Panc1 (cell line): ENCODE measurements at regions not wholly inside any gene's neighbourhood (a gene's known extent, or its start where the extent isn't known, plus 50 kb on each side); places are given as distances from the start of the nearest gene placed in this dataset.
"Not testable (repeated sequence)": the region's sequence is repeated elsewhere in the genome, so short reads cannot be mapped to it uniquely, and the experiment has no call there.

ENCODE experiments used
- ATAC-seq: fragments of 200-7000 bp; cut with Tn5 transposase; 2 replicates; pipeline ENCODE4 v1.9.1; 2020; ENCODE audit warnings: mild to moderate bottlenecking, moderate library complexity
- BruUV-seq: library from RNA; stranded (reverse); fragments of 400-500 nt; replicated peaks from 2 replicates; lab custom pipeline; 2021; lab: Mats Ljungman, UMichigan
- CTCF ChIA-PET: fragments of 300-600 bp; sonication (Branson Sonifier 250); formaldehyde crosslinking; loops from one replicate; lab custom pipeline; 2022; ENCODE audit warnings: antibody characterized with exemption; lab: Charles Lee
- POLR2A ChIA-PET: fragments of 300-600 bp; sonication (Branson Sonifier 250); formaldehyde crosslinking; loops from one replicate; lab custom pipeline; 2022; ENCODE audit warnings: antibody characterized with exemption; lab: Charles Lee
- DNase-seq: peaks from one replicate; pipeline ENCODE4 v3.0.0-alpha.2; 2010; ENCODE audit warnings: low read depth, low spot score
- H3K27ac ChIP-seq: 2 replicates; pipeline ENCODE4 v1.5.1; 2011; ENCODE audit warnings: mild to moderate bottlenecking, low read length, inconsistent platforms
- H3K27me3 ChIP-seq: fragments of 200-500 bp; sonication (Bioruptor generic); 2 replicates; pipeline ENCODE4 v1.6.0; 2014; ENCODE audit warnings: low read length, inconsistent platforms; ENCODE audit not compliant: control insufficient read depth, insufficient read depth
- H3K36me3 ChIP-seq: fragments of 200-500 bp; sonication (Bioruptor generic); 2 replicates; pipeline ENCODE4 v1.5.1; 2014; ENCODE audit warnings: inconsistent platforms, mild to moderate bottlenecking, low read length, moderate library complexity; ENCODE audit not compliant: control insufficient read depth, insufficient read depth
- H3K4me1 ChIP-seq: 2 replicates; pipeline ENCODE4 v1.5.1; 2011; ENCODE audit warnings: inconsistent platforms, mild to moderate bottlenecking, low read length, moderate library complexity; ENCODE audit not compliant: control insufficient read depth, insufficient read depth
- H3K4me3 ChIP-seq, 2 experiments: 2 replicates each; pipeline ENCODE4 v1.5.1; 2011 to 2012; ENCODE audit warnings: low read depth in 2 of 2, low read length in 2 of 2, mild to moderate bottlenecking in 2 of 2, inconsistent platforms in 1 of 2, moderate library complexity in 1 of 2
- H3K9me3 ChIP-seq: fragments of 200-500 bp; sonication (Bioruptor generic); 2 replicates; pipeline ENCODE4 v1.5.1; 2014; ENCODE audit warnings: low read depth, mild to moderate bottlenecking, inconsistent platforms, low read length, moderate library complexity; ENCODE audit not compliant: control insufficient read depth, insufficient read depth
- POLR2AphosphoS5 ChIP-seq: IDR thresholded peaks from 2 replicates; pipeline ENCODE4 v1.6.1; 2012; ENCODE audit warnings: mild to moderate bottlenecking, low read depth, low read length, moderate library complexity
- SIN3A ChIP-seq: IDR thresholded peaks from 2 replicates; pipeline ENCODE4 v1.6.1; 2012; ENCODE audit warnings: low read depth, mild to moderate bottlenecking, low read length, moderate library complexity, borderline replicate concordance; ENCODE audit not compliant: insufficient read depth
- TCF7L2 ChIP-seq: IDR thresholded peaks from 2 replicates; pipeline ENCODE4 v1.6.1; 2011; ENCODE audit warnings: mild to moderate bottlenecking, low read depth, low read length, inconsistent platforms
- in situ Hi-C: cut with HindIII; loops from 2 replicates; pipeline ENCODE4 v1.10.0; 2016; ENCODE audit warnings: low sequenced_read_pairs, low pct_unique_long_range_greater_than_20kb
- intact Hi-C: fragments of 100-400 bp; cut with micrococcal nuclease; formaldehyde crosslinking; loops from one replicate; pipeline ENCODE4 v1.10.0; 2022; ENCODE audit not compliant: unreplicated experiment
- TF ChIP-seq, protein P1 (sequence below): fragments of 450-650 bp; IDR thresholded peaks from 2 replicates; pipeline ENCODE4 v1.5.1; 2017; ENCODE audit warnings: mild to moderate bottlenecking
- TF ChIP-seq, protein P2 (sequence below), 2 experiments: IDR thresholded peaks; 2 replicates each; pipeline ENCODE4 v1.6.1; 2011 to 2012; ENCODE audit warnings: low read depth in 2 of 2, control low read depth in 1 of 2, low read length in 1 of 2, mild to moderate bottlenecking in 1 of 2, moderate library complexity in 1 of 2; ENCODE audit not compliant: insufficient read depth in 1 of 2

DNA sequence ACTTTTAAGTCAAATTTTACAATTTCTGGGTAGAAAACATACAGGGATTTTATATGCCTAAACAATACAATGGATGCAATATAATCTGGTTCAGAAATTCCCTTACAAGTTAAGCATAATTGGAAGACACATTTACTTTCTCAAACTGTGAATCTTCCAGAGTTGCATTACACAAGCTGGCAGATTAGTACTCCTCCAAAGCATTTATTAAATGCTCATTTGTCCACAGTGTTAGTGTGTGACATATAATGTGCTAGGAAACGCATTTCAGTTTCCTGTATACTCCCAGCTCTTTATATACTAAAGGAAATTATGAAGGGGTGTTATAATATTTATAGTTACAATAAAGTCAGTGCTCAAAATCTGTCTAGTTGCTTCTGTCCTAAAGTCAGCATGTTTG lies 239.0 kb upstream of the FIGN start:
- intact Hi-C loops, result no loop called here
- DNase-seq, result no peak

DNA sequence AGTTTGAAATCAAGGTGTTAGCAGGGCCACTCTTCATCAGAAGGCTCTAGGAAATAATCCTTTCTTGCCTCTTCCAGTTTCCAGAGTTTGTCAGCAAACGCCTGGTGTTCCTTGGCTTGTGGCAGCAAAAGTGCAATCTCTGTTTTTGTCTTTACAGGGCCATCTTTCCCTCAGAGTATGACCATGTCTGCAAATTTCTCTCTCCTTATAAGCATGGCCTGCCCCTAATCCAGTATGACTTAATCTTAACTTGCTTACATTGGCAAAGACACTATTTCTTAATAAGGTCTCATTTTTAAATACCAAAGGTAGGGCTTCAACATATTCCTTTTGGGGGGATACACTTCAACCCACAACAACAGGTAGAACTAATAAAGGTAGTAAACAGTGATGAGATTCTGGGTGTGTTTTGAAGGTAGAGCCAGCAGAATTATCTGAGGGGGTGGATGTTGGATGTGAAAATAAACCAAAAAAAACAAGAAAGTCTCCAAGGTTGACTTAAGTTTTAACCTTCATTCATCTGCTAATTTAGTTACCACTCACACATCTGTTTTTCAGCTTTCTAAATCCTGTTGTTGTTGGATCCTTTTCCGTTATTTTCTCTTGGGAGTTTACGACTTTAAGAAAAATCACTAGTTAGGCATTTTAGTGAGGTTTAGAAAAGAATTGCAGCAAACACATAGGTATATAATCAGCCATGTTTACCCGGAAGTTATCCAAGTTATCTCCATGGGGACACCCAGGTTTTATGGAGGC lies 234.4 kb upstream of the FIGN start:
- ChIA-PET POLR2A (no interaction called here), CTCF (no interaction called here)
- H3K27ac ChIP-seq, result no peak overlapping the region
- TF ChIP-seq, protein P1, sequence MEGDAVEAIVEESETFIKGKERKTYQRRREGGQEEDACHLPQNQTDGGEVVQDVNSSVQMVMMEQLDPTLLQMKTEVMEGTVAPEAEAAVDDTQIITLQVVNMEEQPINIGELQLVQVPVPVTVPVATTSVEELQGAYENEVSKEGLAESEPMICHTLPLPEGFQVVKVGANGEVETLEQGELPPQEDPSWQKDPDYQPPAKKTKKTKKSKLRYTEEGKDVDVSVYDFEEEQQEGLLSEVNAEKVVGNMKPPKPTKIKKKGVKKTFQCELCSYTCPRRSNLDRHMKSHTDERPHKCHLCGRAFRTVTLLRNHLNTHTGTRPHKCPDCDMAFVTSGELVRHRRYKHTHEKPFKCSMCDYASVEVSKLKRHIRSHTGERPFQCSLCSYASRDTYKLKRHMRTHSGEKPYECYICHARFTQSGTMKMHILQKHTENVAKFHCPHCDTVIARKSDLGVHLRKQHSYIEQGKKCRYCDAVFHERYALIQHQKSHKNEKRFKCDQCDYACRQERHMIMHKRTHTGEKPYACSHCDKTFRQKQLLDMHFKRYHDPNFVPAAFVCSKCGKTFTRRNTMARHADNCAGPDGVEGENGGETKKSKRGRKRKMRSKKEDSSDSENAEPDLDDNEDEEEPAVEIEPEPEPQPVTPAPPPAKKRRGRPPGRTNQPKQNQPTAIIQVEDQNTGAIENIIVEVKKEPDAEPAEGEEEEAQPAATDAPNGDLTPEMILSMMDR, result no peak
- TF ChIP-seq, protein P2, sequence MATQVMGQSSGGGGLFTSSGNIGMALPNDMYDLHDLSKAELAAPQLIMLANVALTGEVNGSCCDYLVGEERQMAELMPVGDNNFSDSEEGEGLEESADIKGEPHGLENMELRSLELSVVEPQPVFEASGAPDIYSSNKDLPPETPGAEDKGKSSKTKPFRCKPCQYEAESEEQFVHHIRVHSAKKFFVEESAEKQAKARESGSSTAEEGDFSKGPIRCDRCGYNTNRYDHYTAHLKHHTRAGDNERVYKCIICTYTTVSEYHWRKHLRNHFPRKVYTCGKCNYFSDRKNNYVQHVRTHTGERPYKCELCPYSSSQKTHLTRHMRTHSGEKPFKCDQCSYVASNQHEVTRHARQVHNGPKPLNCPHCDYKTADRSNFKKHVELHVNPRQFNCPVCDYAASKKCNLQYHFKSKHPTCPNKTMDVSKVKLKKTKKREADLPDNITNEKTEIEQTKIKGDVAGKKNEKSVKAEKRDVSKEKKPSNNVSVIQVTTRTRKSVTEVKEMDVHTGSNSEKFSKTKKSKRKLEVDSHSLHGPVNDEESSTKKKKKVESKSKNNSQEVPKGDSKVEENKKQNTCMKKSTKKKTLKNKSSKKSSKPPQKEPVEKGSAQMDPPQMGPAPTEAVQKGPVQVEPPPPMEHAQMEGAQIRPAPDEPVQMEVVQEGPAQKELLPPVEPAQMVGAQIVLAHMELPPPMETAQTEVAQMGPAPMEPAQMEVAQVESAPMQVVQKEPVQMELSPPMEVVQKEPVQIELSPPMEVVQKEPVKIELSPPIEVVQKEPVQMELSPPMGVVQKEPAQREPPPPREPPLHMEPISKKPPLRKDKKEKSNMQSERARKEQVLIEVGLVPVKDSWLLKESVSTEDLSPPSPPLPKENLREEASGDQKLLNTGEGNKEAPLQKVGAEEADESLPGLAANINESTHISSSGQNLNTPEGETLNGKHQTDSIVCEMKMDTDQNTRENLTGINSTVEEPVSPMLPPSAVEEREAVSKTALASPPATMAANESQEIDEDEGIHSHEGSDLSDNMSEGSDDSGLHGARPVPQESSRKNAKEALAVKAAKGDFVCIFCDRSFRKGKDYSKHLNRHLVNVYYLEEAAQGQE (IDR thresholded peaks at IDR 0.05; ENCODE audit: insufficient read depth in 1 of 2, low read depth in 2 of 2, low read length in 1 of 2), result no peak
- TF ChIP-seq TCF7L2 (no peak), SIN3A (no peak), POLR2AphosphoS5 (no peak)
- no peaks in the 10 kb centered on the region for H3K36me3 ChIP-seq
- DNase-seq (no peak), ATAC-seq (no peak)
- in situ Hi-C loops (no loop called here), intact Hi-C loops (no loop called here)
- no peaks in the 10 kb centered on the region for H3K27me3 ChIP-seq
- H3K9me3 ChIP-seq, result no peaks in the 10 kb centered on the region
- no peaks in the 10 kb centered on the region for H3K4me1 ChIP-seq
- H3K4me3 ChIP-seq, result no peak overlapping the region
- no TSS peak for BruUV-seq

More for the DNA sequence above, 239.0 kb upstream of the FIGN start:
- ChIA-PET POLR2A (no interaction called here), CTCF (no interaction called here)
- no peaks in the 10 kb centered on the region for H3K4me1 ChIP-seq
- H3K27me3 ChIP-seq, result no peaks in the 10 kb centered on the region
- H3K36me3 ChIP-seq, result no peaks in the 10 kb centered on the region
- H3K27ac ChIP-seq, result no peak overlapping the region
- H3K4me3 ChIP-seq, result no peak overlapping the region
- in situ Hi-C loops, result no loop called here
- H3K9me3 ChIP-seq, result no peaks in the 10 kb centered on the region
- no peak for TF ChIP-seq POLR2AphosphoS5
- TF ChIP-seq, protein P2 (IDR thresholded peaks at IDR 0.05; ENCODE audit: insufficient read depth in 1 of 2, low read depth in 2 of 2, low read length in 1 of 2), result no peak
- TF ChIP-seq TCF7L2, result no peak
- TF ChIP-seq, protein P1, result no peak
- ATAC-seq, result no peak
- no TSS peak for BruUV-seq

DNA sequence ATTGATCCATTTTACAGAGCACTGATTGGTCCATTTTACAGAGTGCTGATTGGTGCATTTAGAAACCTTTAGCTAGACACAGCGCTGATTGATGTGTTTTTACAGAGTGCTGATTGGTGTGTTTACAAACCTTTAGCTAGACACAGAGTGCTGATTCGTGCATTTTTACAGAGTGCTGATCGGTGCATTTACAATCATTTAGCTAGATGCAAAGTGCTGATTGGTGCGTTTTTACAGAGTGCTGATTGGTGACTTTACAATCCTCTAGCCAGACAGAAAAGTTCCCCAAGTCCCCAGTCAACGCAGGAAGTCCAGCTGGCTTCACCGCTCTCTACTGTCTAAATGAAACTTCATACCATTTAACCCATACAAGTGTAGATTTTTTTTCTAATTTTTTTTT lies 228.5 kb upstream of the FIGN start:
- POLR2A ChIA-PET, H3K36me3 ChIP-seq, H3K9me3 ChIP-seq, BruUV-seq, DNase-seq, H3K4me1 ChIP-seq, in situ Hi-C loops, intact Hi-C loops, ATAC-seq, H3K4me3 ChIP-seq, H3K27ac ChIP-seq, H3K27me3 ChIP-seq: not testable (repeated sequence)
- CTCF ChIA-PET, result interaction anchor here (0.6 kb wide), 1 partner anchor 618 kb away, joined by 3 read pairs; no protein-coding TSS in a partner anchor
